22Rv1 (cell line): ENCODE measurements at regions not wholly inside any gene's neighbourhood (a gene's known extent, or its start where the extent isn't known, plus 50 kb on each side); places are given as distances from the start of the nearest gene placed in this dataset.
"Not testable (repeated sequence)": the region's sequence is repeated elsewhere in the genome, so short reads cannot be mapped to it uniquely, and the experiment has no call there.

Source experiments
- CTCF ChIP-seq: fragments of 450-650 bp; IDR thresholded peaks from 2 replicates; pipeline ENCODE4 v1.5.1; 2017; ENCODE audit warnings: mild to moderate bottlenecking
- ZFX ChIP-seq: fragments of 450-650 bp; IDR thresholded peaks from 2 replicates; pipeline ENCODE4 v1.6.1; 2017; ENCODE audit warnings: antibody characterized with exemption, borderline replicate concordance

GRCh38 chr2:163132207-163132606 lies 293.6 kb upstream of the KCNH7 start:
- not testable (repeated sequence) for TF ChIP-seq CTCF, ZFX
